Upper lobe of left lung (tissue), 6 donors: ENCODE measurements at regions not wholly inside any gene's neighbourhood (a gene's known extent, or its start where the extent isn't known, plus 50 kb on each side); places are given as distances from the start of the nearest gene placed in this dataset.
A peak's percentile ranks its signal among the peaks of the same experiment; 100 is the strongest.

Experiments used
- ATAC-seq, 2 donors: fragments of 200-7000 bp; cut with Tn5 transposase; one replicate each; pipeline ENCODE4 v1.9.1; 2022; ENCODE audit warnings: mild to moderate bottlenecking in 2 of 2, moderate library complexity in 2 of 2; ENCODE audit not compliant: low FRiP score in 2 of 2
- DNase-seq, 2 donors: peaks; one replicate each; pipeline ENCODE4 v3.0.0-alpha.2; 2019 to 2020
- H3K27ac ChIP-seq, 4 donors: fragments of 200-600 bp; sonication (generic); one replicate each; pipeline ENCODE4 v1.5.1; 2016 to 2019
- H3K27me3 ChIP-seq, 4 donors: fragments of 200-600 bp; sonication (generic); one replicate each; pipeline ENCODE4 v1.5.1; 2017 to 2019
- H3K36me3 ChIP-seq, 4 donors: fragments of 200-600 bp; sonication (generic); one replicate each; pipeline ENCODE4 v1.5.1; 2016 to 2019
- H3K4me1 ChIP-seq, 4 donors: fragments of 200-600 bp; sonication (generic); one replicate each; pipeline ENCODE4 v1.5.1; 2018 to 2019
- H3K4me3 ChIP-seq, 4 donors: fragments of 200-600 bp; sonication (generic); one replicate each; pipeline ENCODE4 v1.5.1; 2017 to 2019; ENCODE audit warnings: mild to moderate bottlenecking in 2 of 4, moderate library complexity in 1 of 4
- H3K9me3 ChIP-seq, 4 donors: fragments of 200-600 bp; sonication (generic); one replicate each; pipeline ENCODE4 v1.5.1; 2018 to 2019
- EP300 ChIP-seq, 4 donors: sonication (generic); formaldehyde crosslinking; IDR thresholded peaks; one replicate each; pipeline ENCODE4 v1.5.1; 2017; ENCODE audit warnings: antibody characterized with exemption in 4 of 4, control low read depth in 2 of 4
- POLR2A ChIP-seq, 4 donors: fragments of 450-650 bp; IDR thresholded peaks; one replicate each; pipeline ENCODE4 v1.5.1; 2016 to 2017; ENCODE audit warnings: antibody characterized with exemption in 4 of 4, mild to moderate bottlenecking in 2 of 4
- POLR2AphosphoS5 ChIP-seq, 2 donors: sonication (generic); formaldehyde crosslinking; IDR thresholded peaks; one replicate each; pipeline ENCODE4 v1.5.1; 2017; ENCODE audit warnings: antibody characterized with exemption in 2 of 2
- WGBS, 2 donors: methylation state at CpG; one replicate each; pipeline ENCODE4 v1.1.5; 2017 to 2018; 5-methylcytosine and 5-hydroxymethylcytosine counted together
- TF ChIP-seq, protein P1 (sequence below), 6 experiments: fragments of 450-650 bp in 4 of 6; fragments of 200-600 bp in 2 of 6; sonication (generic) in 2 of 6; IDR thresholded peaks; one replicate each; pipeline ENCODE4 v1.5.1; 2016 to 2019; ENCODE audit warnings: antibody characterized with exemption in 6 of 6
- donor health status: DM: no; HTN: no; CAD: no; lungs with moderate emphysema.
- donor health status: DM: no; HTN: yes; CAD: no; lungs with severe emphysema.

DNA sequence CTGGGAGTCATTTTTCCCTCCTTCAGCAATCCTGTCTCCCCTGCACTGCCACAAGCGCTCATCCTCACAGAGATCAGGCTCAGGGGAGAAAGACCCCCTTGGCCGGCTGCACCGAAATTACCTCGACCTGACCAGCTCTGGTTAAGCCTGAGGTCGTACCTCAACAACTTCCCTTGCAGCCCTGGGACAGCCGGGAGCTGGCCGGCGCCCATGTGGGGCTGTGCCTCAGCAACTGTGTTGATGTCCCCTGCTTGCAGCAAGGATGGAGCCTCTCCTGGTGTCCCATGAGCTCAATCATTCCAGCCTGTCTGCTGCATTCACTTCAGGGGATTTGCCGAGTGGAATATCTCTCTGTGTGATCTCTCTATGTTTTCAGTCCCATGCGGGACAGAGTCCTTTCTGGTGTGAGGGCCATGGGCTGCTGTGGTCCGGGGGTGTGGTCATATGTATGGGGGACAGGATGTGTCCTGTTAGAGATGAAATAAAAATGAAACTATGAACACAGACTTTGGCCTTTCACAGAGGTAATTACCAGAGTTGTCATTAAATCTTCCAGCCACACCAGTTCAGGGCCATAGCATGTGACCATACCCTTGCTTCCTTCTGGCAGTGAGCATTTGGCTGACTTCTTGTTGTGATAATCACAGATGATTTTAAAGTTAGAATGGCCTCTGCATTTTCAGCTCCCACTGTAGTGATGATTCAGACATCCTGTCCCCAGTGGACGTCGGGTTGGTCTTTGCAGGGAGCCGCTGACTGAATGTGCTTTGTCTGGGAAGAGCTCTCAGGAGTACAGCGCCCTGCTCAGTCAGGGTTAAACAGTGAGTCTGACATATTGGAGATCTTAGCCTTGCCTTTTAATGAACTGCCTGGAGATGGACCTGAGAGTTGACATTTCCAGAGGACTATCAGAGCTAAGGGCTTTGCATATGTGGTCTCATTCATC lies 405.9 kb downstream of the AACS start:
- Histone ChIP-seq H3K4me3 (no peak overlapping the region), H3K27me3 (no peaks in the 10 kb centered on the region), H3K4me1 (no peaks in the 10 kb centered on the region), H3K36me3 (no peaks in the 10 kb centered on the region), H3K27ac (no peak overlapping the region), H3K9me3 (no peaks in the 10 kb centered on the region)
- WGBS, 2 donors = 65 to 76% methylated on average over 11 to 14 of the region's 15 CpGs
- no peak for TF ChIP-seq POLR2AphosphoS5 (IDR thresholded peaks at IDR 0.05)
- no peak for TF ChIP-seq POLR2A (IDR thresholded peaks at IDR 0.05)
- TF ChIP-seq, protein P1, sequence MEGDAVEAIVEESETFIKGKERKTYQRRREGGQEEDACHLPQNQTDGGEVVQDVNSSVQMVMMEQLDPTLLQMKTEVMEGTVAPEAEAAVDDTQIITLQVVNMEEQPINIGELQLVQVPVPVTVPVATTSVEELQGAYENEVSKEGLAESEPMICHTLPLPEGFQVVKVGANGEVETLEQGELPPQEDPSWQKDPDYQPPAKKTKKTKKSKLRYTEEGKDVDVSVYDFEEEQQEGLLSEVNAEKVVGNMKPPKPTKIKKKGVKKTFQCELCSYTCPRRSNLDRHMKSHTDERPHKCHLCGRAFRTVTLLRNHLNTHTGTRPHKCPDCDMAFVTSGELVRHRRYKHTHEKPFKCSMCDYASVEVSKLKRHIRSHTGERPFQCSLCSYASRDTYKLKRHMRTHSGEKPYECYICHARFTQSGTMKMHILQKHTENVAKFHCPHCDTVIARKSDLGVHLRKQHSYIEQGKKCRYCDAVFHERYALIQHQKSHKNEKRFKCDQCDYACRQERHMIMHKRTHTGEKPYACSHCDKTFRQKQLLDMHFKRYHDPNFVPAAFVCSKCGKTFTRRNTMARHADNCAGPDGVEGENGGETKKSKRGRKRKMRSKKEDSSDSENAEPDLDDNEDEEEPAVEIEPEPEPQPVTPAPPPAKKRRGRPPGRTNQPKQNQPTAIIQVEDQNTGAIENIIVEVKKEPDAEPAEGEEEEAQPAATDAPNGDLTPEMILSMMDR (IDR thresholded peaks at IDR 0.05) = no peak
- no peak for TF ChIP-seq EP300 (IDR thresholded peaks at IDR 0.05)
- ATAC-seq (no peak), DNase-seq (peak in 1 of 2 donors; percentile 51)

- H3K9me3 ChIP-seq = no peaks in the 10 kb centered on the region
- TF ChIP-seq EP300 (IDR thresholded peaks at IDR 0.05) (no peak), POLR2A (IDR thresholded peaks at IDR 0.05) (no peak)
- no peaks in the 10 kb centered on the region for H3K4me1 ChIP-seq
- H3K4me3 ChIP-seq = no peak overlapping the region
- H3K27me3 ChIP-seq = no peaks in the 10 kb centered on the region
- H3K36me3 ChIP-seq = no peaks in the 10 kb centered on the region
- no peak for DNase-seq
- H3K27ac ChIP-seq = no peak overlapping the region
- ATAC-seq = no peak
These were observed 408.3 kb downstream of the AACS start for GRCh38 chr12:125473501-125473900.

GRCh38 chr12:125487336-125487735 lies 422.1 kb downstream of the AACS start:
- H3K27ac ChIP-seq = no peak overlapping the region
- WGBS, 2 donors = 80 to 83% methylated on average over 4 of the region's 4 CpGs
- H3K4me3 ChIP-seq = no peak overlapping the region
- H3K4me1 ChIP-seq = no peaks in the 10 kb centered on the region
- DNase-seq (no peak), ATAC-seq (no peak)
- H3K27me3 ChIP-seq = no peaks in the 10 kb centered on the region
- H3K36me3 ChIP-seq = no peaks in the 10 kb centered on the region
- TF ChIP-seq, protein P1 (IDR thresholded peaks at IDR 0.05) = no peak
- TF ChIP-seq POLR2AphosphoS5 (IDR thresholded peaks at IDR 0.05) = no peak
- TF ChIP-seq EP300 (IDR thresholded peaks at IDR 0.05) = no peak
- TF ChIP-seq POLR2A (IDR thresholded peaks at IDR 0.05) = no peak
- peaks cover 0 to 5% (median 2%) of the 10 kb centered on the region in 4 donors for H3K9me3 ChIP-seq

DNA sequence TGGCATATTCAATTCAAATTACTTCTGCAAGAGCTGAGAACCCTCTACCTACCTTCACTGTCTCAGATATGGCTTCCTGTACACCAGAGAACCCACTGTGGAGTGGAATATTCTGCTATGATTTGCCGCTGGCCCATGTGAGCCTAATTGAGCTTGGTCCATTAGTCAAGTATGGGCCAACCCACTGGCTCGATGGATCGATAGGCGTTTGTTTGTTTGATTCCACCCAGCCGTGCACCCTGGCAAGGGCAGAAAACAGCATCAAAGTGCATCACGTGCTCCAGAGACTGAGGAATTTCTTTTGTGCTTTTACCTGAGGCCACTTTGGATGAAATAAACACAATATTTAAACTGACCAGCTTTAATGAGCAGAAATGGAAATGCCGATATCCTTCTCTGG lies 426.3 kb downstream of the AACS start:
- ATAC-seq (no peak), DNase-seq (no peak)
- Histone ChIP-seq H3K4me3 (no peak overlapping the region), H3K9me3 (peaks cover 0 to 5% (median 2%) of the 10 kb centered on the region in 4 donors), H3K36me3 (no peaks in the 10 kb centered on the region), H3K4me1 (no peaks in the 10 kb centered on the region), H3K27ac (no peak overlapping the region), H3K27me3 (no peaks in the 10 kb centered on the region)
- TF ChIP-seq EP300 (IDR thresholded peaks at IDR 0.05) = no peak
- no peak for TF ChIP-seq POLR2AphosphoS5 (IDR thresholded peaks at IDR 0.05)
- TF ChIP-seq, protein P1 (IDR thresholded peaks at IDR 0.05) = no peak
- TF ChIP-seq POLR2A (IDR thresholded peaks at IDR 0.05) = no peak
- 77 to 79% methylated on average over 7 of the region's 7 CpGs for WGBS, 2 donors

DNA sequence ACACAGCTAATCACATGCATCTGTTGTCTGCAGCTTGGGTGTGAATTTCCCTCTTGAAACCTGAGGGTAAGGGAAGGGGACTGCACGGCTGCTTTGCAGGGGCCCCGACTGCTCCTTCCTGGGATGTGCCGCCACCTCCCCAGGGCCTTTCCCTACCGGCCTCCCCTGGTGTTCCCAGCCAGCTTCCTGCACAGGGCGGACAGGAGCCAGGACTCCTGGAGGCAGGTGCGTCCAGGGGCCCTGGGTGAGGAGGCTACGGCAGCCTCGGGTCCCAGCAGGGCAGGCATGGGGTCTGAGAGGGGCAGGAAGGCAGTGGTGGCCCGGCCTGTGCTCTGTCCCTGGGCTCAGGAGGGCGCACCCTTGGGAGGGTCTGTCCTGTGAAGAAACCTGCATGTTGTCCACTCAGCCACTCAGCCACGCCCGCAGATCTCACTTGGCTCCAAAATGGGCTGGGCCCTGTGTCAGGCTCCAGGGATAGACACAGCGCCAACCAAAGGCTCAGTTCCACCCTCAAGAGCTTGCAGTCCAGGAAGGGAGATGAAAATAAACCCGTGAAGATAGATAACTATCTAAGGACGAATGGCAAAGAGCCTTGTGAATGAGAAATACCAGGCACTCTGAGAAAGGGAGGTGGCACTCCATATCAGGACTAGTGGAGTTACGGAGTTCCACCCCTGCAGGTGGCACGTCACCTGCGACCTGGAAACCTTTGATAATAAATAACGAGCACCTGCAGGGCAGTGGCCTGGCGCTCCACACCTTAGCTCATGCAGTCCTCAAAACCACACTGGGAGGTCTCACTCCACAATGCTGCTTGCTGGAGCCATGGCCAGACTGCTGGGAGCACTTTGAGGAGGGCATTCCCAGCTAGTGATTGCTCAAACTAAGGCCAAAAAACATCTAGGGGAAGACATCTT lies 427.4 kb downstream of the AACS start:
- H3K27ac ChIP-seq = no peak overlapping the region
- WGBS, 2 donors = 81 to 82% methylated on average over 10 to 20 of the region's 20 CpGs
- peak in 1 of 2 donors; percentile 59 for DNase-seq

More for the DNA sequence above, 427.4 kb downstream of the AACS start:
- H3K4me3 ChIP-seq = no peak overlapping the region
- ATAC-seq = peak; percentile 26 to 49
- no peaks in the 10 kb centered on the region for H3K4me1 ChIP-seq
- TF ChIP-seq EP300 (IDR thresholded peaks at IDR 0.05) (no peak), POLR2A (IDR thresholded peaks at IDR 0.05) (no peak), POLR2AphosphoS5 (IDR thresholded peaks at IDR 0.05) (no peak)
- TF ChIP-seq, protein P1 (IDR thresholded peaks at IDR 0.05) = no peak
- H3K9me3 ChIP-seq = peaks cover 0 to 5% (median 2%) of the 10 kb centered on the region in 4 donors
- no peaks in the 10 kb centered on the region for H3K36me3 ChIP-seq
- H3K27me3 ChIP-seq = no peaks in the 10 kb centered on the region
